ENCODE measurements at regions not wholly inside any gene's neighbourhood (a gene's known extent, or its start where the extent isn't known, plus 50 kb on each side); places are given as distances from the start of the nearest gene placed in this dataset.

DNA sequence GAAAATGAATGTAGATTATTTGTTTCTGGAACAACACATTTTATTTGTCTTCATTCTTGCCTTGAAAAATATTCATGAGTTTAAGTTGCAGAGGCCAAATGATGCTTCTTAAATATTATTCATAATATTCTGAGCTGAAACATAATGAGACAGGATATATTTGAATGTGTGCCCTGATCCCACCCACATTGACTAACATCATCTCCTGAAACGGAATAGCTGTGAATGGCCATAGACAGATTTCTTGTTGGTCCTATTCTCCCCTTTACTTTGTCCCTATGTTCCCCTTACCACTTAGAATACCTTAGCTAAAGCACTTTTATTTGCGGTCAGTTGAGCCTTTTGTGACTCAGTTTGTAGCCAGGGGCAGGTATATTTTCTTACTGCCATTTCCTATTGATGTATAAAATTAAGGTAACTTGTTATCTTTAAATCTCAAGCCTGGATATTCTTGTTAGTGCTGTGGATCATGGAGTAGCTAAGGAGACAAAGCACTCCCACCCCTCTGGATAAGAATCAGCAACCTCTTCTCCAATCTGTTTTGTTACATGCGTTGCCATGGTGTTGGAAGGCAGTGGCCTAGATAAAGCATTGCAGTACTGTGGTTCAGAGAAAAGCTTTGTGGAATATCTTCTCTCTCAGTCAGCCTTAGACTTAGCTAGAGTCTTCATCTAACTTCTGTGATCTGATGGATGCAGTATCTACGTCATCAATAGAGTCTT is 478.5 kb upstream of the DEPDC1 start:
- intact Hi-C loops (cut with DNase I): no loop called here
- WGBS, 2 donors: 46% methylated on average over 4 of the region's 4 CpGs
- Histone ChIP-seq H3K36me3 (no peaks in the 10 kb centered on the region), H3K27me3 (no peaks in the 10 kb centered on the region), H3K4me1 (no peaks in the 10 kb centered on the region), H3K4me3 (no peak overlapping the region), H3K27ac (no peak overlapping the region), H3K9me3 (no peaks in the 10 kb centered on the region)
- TF ChIP-seq, protein P1, sequence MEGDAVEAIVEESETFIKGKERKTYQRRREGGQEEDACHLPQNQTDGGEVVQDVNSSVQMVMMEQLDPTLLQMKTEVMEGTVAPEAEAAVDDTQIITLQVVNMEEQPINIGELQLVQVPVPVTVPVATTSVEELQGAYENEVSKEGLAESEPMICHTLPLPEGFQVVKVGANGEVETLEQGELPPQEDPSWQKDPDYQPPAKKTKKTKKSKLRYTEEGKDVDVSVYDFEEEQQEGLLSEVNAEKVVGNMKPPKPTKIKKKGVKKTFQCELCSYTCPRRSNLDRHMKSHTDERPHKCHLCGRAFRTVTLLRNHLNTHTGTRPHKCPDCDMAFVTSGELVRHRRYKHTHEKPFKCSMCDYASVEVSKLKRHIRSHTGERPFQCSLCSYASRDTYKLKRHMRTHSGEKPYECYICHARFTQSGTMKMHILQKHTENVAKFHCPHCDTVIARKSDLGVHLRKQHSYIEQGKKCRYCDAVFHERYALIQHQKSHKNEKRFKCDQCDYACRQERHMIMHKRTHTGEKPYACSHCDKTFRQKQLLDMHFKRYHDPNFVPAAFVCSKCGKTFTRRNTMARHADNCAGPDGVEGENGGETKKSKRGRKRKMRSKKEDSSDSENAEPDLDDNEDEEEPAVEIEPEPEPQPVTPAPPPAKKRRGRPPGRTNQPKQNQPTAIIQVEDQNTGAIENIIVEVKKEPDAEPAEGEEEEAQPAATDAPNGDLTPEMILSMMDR (IDR thresholded peaks at IDR 0.05): no peak
- DNase-seq (no peak), ATAC-seq (no peak), FAIRE-seq (no peak)

DNA sequence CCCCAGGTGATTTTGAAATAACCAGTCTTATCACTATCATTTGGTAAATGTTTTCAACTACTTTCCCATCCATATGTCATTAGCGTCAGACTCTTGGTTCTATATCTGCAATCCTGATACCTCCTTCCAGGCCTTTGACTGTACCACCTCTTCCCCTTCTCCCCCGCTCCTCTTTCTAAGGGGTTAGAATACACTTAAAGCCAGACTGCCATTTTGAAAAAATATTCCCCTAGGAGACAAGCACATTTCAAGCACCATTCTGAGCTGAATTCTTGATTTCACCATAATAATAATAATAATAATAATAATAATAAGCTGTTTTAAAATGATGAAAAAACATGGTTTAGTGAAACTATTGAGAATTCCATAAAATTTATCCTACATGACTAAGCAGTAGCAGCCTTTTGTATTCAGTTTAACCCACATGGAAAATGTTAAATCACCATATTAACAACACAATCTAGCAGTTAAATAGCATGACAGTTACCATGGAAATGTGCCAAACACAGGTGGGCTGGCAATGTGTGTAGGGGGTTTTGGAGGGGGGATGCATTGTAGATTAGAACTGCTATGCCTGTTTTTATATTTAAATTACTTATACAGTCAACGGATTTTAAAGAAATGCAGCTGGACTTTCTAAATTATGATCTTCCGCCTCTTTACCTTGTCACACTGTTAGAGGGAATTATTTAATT is 480.2 kb upstream of the DEPDC1 start:
- intact Hi-C loops (cut with DNase I): no loop called here
- 78 to 82% methylated on average over 4 of the region's 4 CpGs for WGBS, 2 donors
- Histone ChIP-seq H3K4me3 (no peak overlapping the region), H3K27me3 (no peaks in the 10 kb centered on the region), H3K9me3 (no peaks in the 10 kb centered on the region), H3K4me1 (no peaks in the 10 kb centered on the region), H3K36me3 (no peaks in the 10 kb centered on the region), H3K27ac (no peak overlapping the region)
- no peak for FAIRE-seq
- no peak for DNase-seq
- ATAC-seq: no peak
- TF ChIP-seq, protein P1 (IDR thresholded peaks at IDR 0.05): no peak

DNA sequence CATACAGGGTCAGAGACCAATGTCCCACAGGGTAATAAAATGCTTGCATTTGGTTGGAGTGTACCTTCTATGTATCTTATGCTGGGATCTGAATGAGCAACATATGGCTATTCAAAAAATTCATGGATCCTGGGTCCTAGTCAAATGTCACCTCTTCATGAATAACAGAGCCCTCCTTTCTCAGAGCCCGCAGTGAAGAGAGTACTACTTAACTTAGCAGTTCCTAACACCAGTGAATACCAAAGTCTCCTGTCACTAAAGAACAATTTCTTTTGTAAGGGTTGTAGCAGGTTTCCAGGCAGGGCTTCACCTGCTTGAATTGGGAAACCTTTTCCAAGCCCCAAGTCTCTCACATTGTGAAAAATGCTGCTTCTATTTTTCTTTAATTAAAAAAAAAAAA is 483.0 kb upstream of the DEPDC1 start:
- Histone ChIP-seq H3K4me1 (no peaks in the 10 kb centered on the region), H3K9me3 (no peaks in the 10 kb centered on the region), H3K36me3 (no peaks in the 10 kb centered on the region), H3K27ac (no peak overlapping the region), H3K4me3 (no peak overlapping the region), H3K27me3 (no peaks in the 10 kb centered on the region)
- TF ChIP-seq, protein P1 (IDR thresholded peaks at IDR 0.05): no peak
- no peak for DNase-seq
- no peak for FAIRE-seq
- ATAC-seq: no peak
- WGBS, 2 donors: 73 to 82% methylated on average over 1 of the region's 1 CpG
- intact Hi-C loops (cut with DNase I): no loop called here

DNA sequence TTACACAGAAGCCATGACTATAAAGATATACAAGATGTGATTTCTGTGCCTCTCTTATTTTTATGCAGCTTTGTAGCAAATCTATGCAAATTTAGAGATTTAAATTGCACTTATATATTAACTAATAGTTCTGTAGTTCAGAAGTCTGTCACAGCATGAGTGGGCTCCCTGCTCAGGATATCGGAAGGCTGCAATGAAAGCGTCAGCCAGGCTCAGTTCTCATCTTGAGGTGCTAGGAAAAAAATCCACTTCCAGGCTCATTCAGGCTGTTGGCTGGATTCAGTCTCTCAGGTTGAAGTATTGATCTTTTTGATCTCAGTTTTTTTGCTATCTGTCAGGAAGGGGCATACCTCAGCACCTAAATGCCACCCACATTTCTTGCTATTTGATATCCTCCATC is 487.4 kb upstream of the DEPDC1 start:
- Histone ChIP-seq H3K27me3 (no peaks in the 10 kb centered on the region), H3K4me1 (no peaks in the 10 kb centered on the region), H3K4me3 (no peak overlapping the region), H3K36me3 (no peaks in the 10 kb centered on the region), H3K9me3 (no peaks in the 10 kb centered on the region), H3K27ac (no peak overlapping the region)
- FAIRE-seq: no peak
- intact Hi-C loops (cut with DNase I): no loop called here
- TF ChIP-seq, protein P1 (IDR thresholded peaks at IDR 0.05): no peak
- 71 to 82% methylated on average over 2 of the region's 2 CpGs for WGBS, 2 donors
- DNase-seq: no peak
- no peak for ATAC-seq

DNA sequence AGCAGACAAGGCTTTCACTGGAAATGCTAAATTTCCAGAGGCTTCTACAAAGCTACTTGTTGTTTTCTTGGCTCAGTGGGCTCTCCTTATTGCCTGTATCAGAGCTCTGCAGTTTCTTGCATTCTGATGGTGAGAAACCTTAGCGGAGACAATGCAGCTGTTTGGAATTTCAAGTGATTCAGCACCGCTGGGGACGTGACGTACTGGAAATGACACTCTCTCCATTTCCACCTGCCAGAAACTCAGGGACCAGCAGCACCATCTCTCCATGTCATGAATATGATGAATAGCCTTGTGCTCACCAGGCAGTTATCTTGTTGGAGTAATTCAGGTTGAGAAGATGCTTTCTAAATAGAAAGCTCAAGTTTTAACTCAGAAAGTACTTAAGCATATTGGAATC is 497.2 kb upstream of the DEPDC1 start:
- no peaks in the 10 kb centered on the region for H3K4me1 ChIP-seq
- DNase-seq: no peak
- no peaks in the 10 kb centered on the region for H3K36me3 ChIP-seq
- TF ChIP-seq, protein P1 (IDR thresholded peaks at IDR 0.05): no peak
- H3K27ac ChIP-seq: no peak overlapping the region
- intact Hi-C loops (cut with DNase I): no loop called here
- H3K27me3 ChIP-seq: no peaks in the 10 kb centered on the region
- H3K9me3 ChIP-seq: no peaks in the 10 kb centered on the region
- no peak for FAIRE-seq
- ATAC-seq: no peak
- no peak overlapping the region for H3K4me3 ChIP-seq
- WGBS, 2 donors: 67 to 68% methylated on average over 4 of the region's 4 CpGs

Data from pancreas (tissue), 10 donors.